ENCODE measurements at regions not wholly inside any gene's neighbourhood (a gene's known extent, or its start where the extent isn't known, plus 50 kb on each side); places are given as distances from the start of the nearest gene placed in this dataset.

GRCh38 chr5:2866662-2867372, 115.3 kb upstream of the IRX2 start:
- H3K27ac ChIP-seq (ENCODE audit: low read length), result no peak overlapping the region
- TF ChIP-seq CTCF (conservative IDR thresholded peaks at IDR 0.05; ENCODE audit: low read depth, low read length) (no peak), EZH2phosphoT487 (IDR thresholded peaks at IDR 0.05; ENCODE audit: borderline replicate concordance, low read length) (no peak), EZH2 (IDR thresholded peaks at IDR 0.05; ENCODE audit: low read length, unreplicated experiment) (no peak)
- no peak overlapping the region for H3K4me3 ChIP-seq (ENCODE audit: low read length)
- no peaks in the 10 kb centered on the region for H3K4me1 ChIP-seq (ENCODE audit: insufficient read depth, low read length)
- H3K79me2 ChIP-seq (ENCODE audit: low read length), result no peaks in the 10 kb centered on the region
- H3K9me2 ChIP-seq (replicated peaks; ENCODE audit: low read length), result no peaks in the 10 kb centered on the region
- CTCF ChIA-PET, result no interaction called here
- ATAC-seq (no peak), DNase-seq (no peak)
- BruUV-seq (replicated peaks), result no TSS peak
- H3K4me2 ChIP-seq (ENCODE audit: low read length), result no peak overlapping the region
- H3F3A ChIP-seq (ENCODE audit: low read length, unreplicated experiment), result no peaks in the 10 kb centered on the region
- no peaks in the 10 kb centered on the region for H3K36me3 ChIP-seq (ENCODE audit: low read depth, low read length)
- no peak overlapping the region for H3K9ac ChIP-seq (ENCODE audit: low read length)
- H3K9me3 ChIP-seq (ENCODE audit: low read length), result no peaks in the 10 kb centered on the region
- H3K27me3 ChIP-seq (ENCODE audit: low read length), result peaks cover 24% of the 10 kb centered on the region; the same call in 1 of the 2 replicates
- H4K20me1 ChIP-seq (ENCODE audit: low read length), result no peaks in the 10 kb centered on the region
- intact Hi-C loops (cut with micrococcal nuclease), result no loop called here
- no peak overlapping the region for H2AFZ ChIP-seq (ENCODE audit: low read length)
- POLR2A ChIA-PET (ENCODE audit: unreplicated experiment), result no interaction called here

GRCh38 chr5:2865856-2866255, 114.4 kb upstream of the IRX2 start:
- intact Hi-C loops (cut with micrococcal nuclease), result no loop called here
- H3F3A ChIP-seq (ENCODE audit: low read length, unreplicated experiment), result no peaks in the 10 kb centered on the region
- H3K79me2 ChIP-seq (ENCODE audit: low read length), result no peaks in the 10 kb centered on the region
- no peaks in the 10 kb centered on the region for H3K36me3 ChIP-seq (ENCODE audit: low read depth, low read length)
- ChIA-PET POLR2A (ENCODE audit: unreplicated experiment) (no interaction called here), CTCF (no interaction called here)
- BruUV-seq (replicated peaks), result no TSS peak
- ATAC-seq, result no peak
- no peaks in the 10 kb centered on the region for H3K4me1 ChIP-seq (ENCODE audit: insufficient read depth, low read length)
- H3K4me3 ChIP-seq (ENCODE audit: low read length), result no peak overlapping the region
- no peak for TF ChIP-seq CTCF (conservative IDR thresholded peaks at IDR 0.05; ENCODE audit: low read depth, low read length)
- TF ChIP-seq EZH2phosphoT487 (IDR thresholded peaks at IDR 0.05; ENCODE audit: borderline replicate concordance, low read length), result no peak
- no peak for TF ChIP-seq EZH2 (IDR thresholded peaks at IDR 0.05; ENCODE audit: low read length, unreplicated experiment)
- no peak overlapping the region for H3K9ac ChIP-seq (ENCODE audit: low read length)
- H2AFZ ChIP-seq (ENCODE audit: low read length), result no peak overlapping the region
- no peak overlapping the region for H3K27ac ChIP-seq (ENCODE audit: low read length)
- H3K9me2 ChIP-seq (replicated peaks; ENCODE audit: low read length), result no peaks in the 10 kb centered on the region
- no peaks in the 10 kb centered on the region for H3K9me3 ChIP-seq (ENCODE audit: low read length)
- H3K27me3 ChIP-seq (ENCODE audit: low read length), result peaks cover 24% of the 10 kb centered on the region; the same call in 1 of the 2 replicates
- no peak for DNase-seq
- no peaks in the 10 kb centered on the region for H4K20me1 ChIP-seq (ENCODE audit: low read length)
- H3K4me2 ChIP-seq (ENCODE audit: low read length), result no peak overlapping the region

DNA sequence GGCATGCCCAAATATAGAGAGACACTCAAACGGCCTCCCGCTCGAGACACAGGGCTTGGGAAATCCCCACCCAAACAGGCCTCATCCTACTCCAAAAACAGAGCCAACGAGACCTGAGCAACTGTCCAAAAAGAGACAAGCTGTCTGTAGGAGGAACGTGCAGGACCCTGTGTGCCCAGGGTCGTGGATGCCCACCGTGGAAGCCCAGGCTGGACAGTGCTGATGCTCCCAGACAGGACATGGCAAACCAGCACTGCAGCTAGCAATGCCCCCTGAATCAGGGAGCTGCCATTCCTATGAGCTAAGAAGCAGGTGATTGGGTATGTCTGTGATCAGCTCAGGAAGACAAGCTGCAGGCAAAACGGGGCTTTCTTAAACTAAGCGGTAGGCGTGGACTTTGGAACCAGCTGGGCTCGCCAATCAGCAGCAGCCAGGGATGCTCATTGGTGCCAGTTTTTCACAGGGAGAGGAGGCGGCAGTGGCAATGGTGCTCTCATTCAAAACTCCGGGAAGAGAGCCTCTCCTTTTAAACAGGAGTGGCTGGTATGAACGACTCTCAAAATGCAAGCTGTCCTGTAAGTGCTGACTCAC, 113.1 kb upstream of the IRX2 start:
- CTCF ChIA-PET, result no interaction called here
- Histone ChIP-seq H3K9ac (ENCODE audit: low read length) (no peak overlapping the region), H3K4me1 (ENCODE audit: insufficient read depth, low read length) (no peaks in the 10 kb centered on the region), H4K20me1 (ENCODE audit: low read length) (no peaks in the 10 kb centered on the region), H3K4me2 (ENCODE audit: low read length) (no peak overlapping the region), H3K36me3 (ENCODE audit: low read depth, low read length) (no peaks in the 10 kb centered on the region), H3K79me2 (ENCODE audit: low read length) (no peaks in the 10 kb centered on the region), H3K9me3 (ENCODE audit: low read length) (no peaks in the 10 kb centered on the region), H2AFZ (ENCODE audit: low read length) (no peak overlapping the region), H3K4me3 (ENCODE audit: low read length) (no peak overlapping the region), H3K9me2 (replicated peaks; ENCODE audit: low read length) (no peaks in the 10 kb centered on the region), H3K27me3 (ENCODE audit: low read length) (peaks cover 24% of the 10 kb centered on the region; the same call in 1 of the 2 replicates), H3K27ac (ENCODE audit: low read length) (no peak overlapping the region), H3F3A (ENCODE audit: low read length, unreplicated experiment) (no peaks in the 10 kb centered on the region)
- ATAC-seq, result no peak
- intact Hi-C loops (cut with micrococcal nuclease), result no loop called here
- no TSS peak for BruUV-seq (replicated peaks)
- DNase-seq, result no peak
- POLR2A ChIA-PET (ENCODE audit: unreplicated experiment), result no interaction called here
- TF ChIP-seq EZH2phosphoT487 (IDR thresholded peaks at IDR 0.05; ENCODE audit: borderline replicate concordance, low read length) (no peak), CTCF (conservative IDR thresholded peaks at IDR 0.05; ENCODE audit: low read depth, low read length) (no peak), EZH2 (IDR thresholded peaks at IDR 0.05; ENCODE audit: low read length, unreplicated experiment) (no peak)
